ENCODE measurements at regions not wholly inside any gene's neighbourhood (a gene's known extent, or its start where the extent isn't known, plus 50 kb on each side); places are given as distances from the start of the nearest gene placed in this dataset.

GRCh38 chr5:44646016-44646415 lies 162.7 kb upstream of the MRPS30 start (continued):
- TF ChIP-seq, protein P1, sequence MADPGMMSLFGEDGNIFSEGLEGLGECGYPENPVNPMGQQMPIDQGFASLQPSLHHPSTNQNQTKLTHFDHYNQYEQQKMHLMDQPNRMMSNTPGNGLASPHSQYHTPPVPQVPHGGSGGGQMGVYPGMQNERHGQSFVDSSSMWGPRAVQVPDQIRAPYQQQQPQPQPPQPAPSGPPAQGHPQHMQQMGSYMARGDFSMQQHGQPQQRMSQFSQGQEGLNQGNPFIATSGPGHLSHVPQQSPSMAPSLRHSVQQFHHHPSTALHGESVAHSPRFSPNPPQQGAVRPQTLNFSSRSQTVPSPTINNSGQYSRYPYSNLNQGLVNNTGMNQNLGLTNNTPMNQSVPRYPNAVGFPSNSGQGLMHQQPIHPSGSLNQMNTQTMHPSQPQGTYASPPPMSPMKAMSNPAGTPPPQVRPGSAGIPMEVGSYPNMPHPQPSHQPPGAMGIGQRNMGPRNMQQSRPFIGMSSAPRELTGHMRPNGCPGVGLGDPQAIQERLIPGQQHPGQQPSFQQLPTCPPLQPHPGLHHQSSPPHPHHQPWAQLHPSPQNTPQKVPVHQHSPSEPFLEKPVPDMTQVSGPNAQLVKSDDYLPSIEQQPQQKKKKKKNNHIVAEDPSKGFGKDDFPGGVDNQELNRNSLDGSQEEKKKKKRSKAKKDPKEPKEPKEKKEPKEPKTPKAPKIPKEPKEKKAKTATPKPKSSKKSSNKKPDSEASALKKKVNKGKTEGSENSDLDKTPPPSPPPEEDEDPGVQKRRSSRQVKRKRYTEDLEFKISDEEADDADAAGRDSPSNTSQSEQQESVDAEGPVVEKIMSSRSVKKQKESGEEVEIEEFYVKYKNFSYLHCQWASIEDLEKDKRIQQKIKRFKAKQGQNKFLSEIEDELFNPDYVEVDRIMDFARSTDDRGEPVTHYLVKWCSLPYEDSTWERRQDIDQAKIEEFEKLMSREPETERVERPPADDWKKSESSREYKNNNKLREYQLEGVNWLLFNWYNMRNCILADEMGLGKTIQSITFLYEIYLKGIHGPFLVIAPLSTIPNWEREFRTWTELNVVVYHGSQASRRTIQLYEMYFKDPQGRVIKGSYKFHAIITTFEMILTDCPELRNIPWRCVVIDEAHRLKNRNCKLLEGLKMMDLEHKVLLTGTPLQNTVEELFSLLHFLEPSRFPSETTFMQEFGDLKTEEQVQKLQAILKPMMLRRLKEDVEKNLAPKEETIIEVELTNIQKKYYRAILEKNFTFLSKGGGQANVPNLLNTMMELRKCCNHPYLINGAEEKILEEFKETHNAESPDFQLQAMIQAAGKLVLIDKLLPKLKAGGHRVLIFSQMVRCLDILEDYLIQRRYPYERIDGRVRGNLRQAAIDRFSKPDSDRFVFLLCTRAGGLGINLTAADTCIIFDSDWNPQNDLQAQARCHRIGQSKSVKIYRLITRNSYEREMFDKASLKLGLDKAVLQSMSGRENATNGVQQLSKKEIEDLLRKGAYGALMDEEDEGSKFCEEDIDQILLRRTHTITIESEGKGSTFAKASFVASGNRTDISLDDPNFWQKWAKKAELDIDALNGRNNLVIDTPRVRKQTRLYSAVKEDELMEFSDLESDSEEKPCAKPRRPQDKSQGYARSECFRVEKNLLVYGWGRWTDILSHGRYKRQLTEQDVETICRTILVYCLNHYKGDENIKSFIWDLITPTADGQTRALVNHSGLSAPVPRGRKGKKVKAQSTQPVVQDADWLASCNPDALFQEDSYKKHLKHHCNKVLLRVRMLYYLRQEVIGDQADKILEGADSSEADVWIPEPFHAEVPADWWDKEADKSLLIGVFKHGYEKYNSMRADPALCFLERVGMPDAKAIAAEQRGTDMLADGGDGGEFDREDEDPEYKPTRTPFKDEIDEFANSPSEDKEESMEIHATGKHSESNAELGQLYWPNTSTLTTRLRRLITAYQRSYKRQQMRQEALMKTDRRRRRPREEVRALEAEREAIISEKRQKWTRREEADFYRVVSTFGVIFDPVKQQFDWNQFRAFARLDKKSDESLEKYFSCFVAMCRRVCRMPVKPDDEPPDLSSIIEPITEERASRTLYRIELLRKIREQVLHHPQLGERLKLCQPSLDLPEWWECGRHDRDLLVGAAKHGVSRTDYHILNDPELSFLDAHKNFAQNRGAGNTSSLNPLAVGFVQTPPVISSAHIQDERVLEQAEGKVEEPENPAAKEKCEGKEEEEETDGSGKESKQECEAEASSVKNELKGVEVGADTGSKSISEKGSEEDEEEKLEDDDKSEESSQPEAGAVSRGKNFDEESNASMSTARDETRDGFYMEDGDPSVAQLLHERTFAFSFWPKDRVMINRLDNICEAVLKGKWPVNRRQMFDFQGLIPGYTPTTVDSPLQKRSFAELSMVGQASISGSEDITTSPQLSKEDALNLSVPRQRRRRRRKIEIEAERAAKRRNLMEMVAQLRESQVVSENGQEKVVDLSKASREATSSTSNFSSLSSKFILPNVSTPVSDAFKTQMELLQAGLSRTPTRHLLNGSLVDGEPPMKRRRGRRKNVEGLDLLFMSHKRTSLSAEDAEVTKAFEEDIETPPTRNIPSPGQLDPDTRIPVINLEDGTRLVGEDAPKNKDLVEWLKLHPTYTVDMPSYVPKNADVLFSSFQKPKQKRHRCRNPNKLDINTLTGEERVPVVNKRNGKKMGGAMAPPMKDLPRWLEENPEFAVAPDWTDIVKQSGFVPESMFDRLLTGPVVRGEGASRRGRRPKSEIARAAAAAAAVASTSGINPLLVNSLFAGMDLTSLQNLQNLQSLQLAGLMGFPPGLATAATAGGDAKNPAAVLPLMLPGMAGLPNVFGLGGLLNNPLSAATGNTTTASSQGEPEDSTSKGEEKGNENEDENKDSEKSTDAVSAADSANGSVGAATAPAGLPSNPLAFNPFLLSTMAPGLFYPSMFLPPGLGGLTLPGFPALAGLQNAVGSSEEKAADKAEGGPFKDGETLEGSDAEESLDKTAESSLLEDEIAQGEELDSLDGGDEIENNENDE (IDR thresholded peaks at IDR 0.05; ENCODE audit: insufficient replicate concordance, low read length) = no peak
- no peak for TF ChIP-seq SP1 (IDR thresholded peaks at IDR 0.05; ENCODE audit: low read depth, low read length)
- no peak for TF ChIP-seq POLR2A (IDR thresholded peaks at IDR 0.05; ENCODE audit: control extremely low read depth in 1 of 2, low read depth in 2 of 2, low read length in 2 of 2)
- TF ChIP-seq CHD1 (IDR thresholded peaks at IDR 0.05; ENCODE audit: low read depth, low read length) = no peak
- TF ChIP-seq EGR1 (IDR thresholded peaks at IDR 0.05; ENCODE audit: borderline replicate concordance, low read depth, low read length) = no peak

Data from H1 (cell line).